ENCODE measurements at regions not wholly inside any gene's neighbourhood (a gene's known extent, or its start where the extent isn't known, plus 50 kb on each side); places are given as distances from the start of the nearest gene placed in this dataset.
"Not testable (repeated sequence)": the region's sequence is repeated elsewhere in the genome, so short reads cannot be mapped to it uniquely, and the experiment has no call there.

DNA sequence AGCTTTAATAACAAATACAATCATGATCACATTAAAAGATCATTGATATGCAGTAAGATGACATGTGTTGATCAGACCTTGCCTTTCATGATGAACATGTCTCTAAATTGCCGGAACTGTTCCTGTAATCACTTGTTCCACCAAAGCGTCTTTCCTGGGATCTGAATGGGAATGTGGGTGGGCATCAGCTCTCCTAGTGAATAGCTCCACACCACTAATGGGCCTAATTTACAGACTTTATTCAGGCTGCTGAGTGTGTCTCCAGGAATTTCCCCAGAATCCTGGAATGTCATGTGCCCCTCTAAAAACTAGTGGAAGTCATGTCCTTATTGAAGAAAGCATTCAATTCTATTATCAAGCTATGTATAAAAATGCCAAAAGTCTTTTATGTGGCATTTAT is 765.1 kb upstream of the CTNND2 start:
- 83% methylated on average over 2 of the region's 2 CpGs for WGBS (ENCODE audit: low lambda C conversion rate, missing lambda C conversion rate)
- TF ChIP-seq EZH2 (IDR thresholded peaks at IDR 0.05; ENCODE audit: borderline replicate concordance) (no peak), CTCF (IDR thresholded peaks at IDR 0.05; ENCODE audit: poor library complexity) (no peak), EZH2phosphoT487 (IDR thresholded peaks at IDR 0.05; ENCODE audit: low read depth, severe bottlenecking, unreplicated experiment) (no peak)
- no peak overlapping the region for H3K4me2 ChIP-seq
- peaks cover 33% of the 10 kb centered on the region for H3K27me3 ChIP-seq
- no peak overlapping the region for H3K27ac ChIP-seq
- no peak overlapping the region for H3K4me3 ChIP-seq
- DNase-seq (ENCODE audit: low spot score), result no peak
- H3K4me1 ChIP-seq (ENCODE audit: insufficient read depth), result no peaks in the 10 kb centered on the region
- no peak overlapping the region for H2AFZ ChIP-seq
- no peaks in the 10 kb centered on the region for H3K9me2 ChIP-seq (replicated peaks; ENCODE audit: insufficient read depth)
- no peaks in the 10 kb centered on the region for H3K79me2 ChIP-seq
- H3K9me3 ChIP-seq (ENCODE audit: low read depth), result no peaks in the 10 kb centered on the region
- H4K20me1 ChIP-seq (ENCODE audit: insufficient read depth, poor library complexity, severe bottlenecking), result no peaks in the 10 kb centered on the region
- H3K36me3 ChIP-seq (replicated peaks; ENCODE audit: insufficient read depth, low read depth), result no peaks in the 10 kb centered on the region

- no peak overlapping the region for H3K4me3 ChIP-seq
- no peak overlapping the region for H2AFZ ChIP-seq
- H3K27ac ChIP-seq, result no peak overlapping the region
- no peaks in the 10 kb centered on the region for H3K79me2 ChIP-seq
- H3K4me1 ChIP-seq (ENCODE audit: insufficient read depth), result no peaks in the 10 kb centered on the region
- no peak for TF ChIP-seq EZH2 (IDR thresholded peaks at IDR 0.05; ENCODE audit: borderline replicate concordance)
- no peak for TF ChIP-seq EZH2phosphoT487 (IDR thresholded peaks at IDR 0.05; ENCODE audit: low read depth, severe bottlenecking, unreplicated experiment)
- TF ChIP-seq CTCF (IDR thresholded peaks at IDR 0.05; ENCODE audit: poor library complexity), result no peak
- no peak overlapping the region for H3K4me2 ChIP-seq
- H3K36me3 ChIP-seq (replicated peaks; ENCODE audit: insufficient read depth, low read depth), result no peaks in the 10 kb centered on the region
- H4K20me1 ChIP-seq (ENCODE audit: insufficient read depth, poor library complexity, severe bottlenecking), result no peaks in the 10 kb centered on the region
- H3K9me3 ChIP-seq (ENCODE audit: low read depth), result no peaks in the 10 kb centered on the region
- peaks cover 33% of the 10 kb centered on the region for H3K27me3 ChIP-seq
- 59% methylated on average over 4 of the region's 4 CpGs for WGBS (ENCODE audit: low lambda C conversion rate, missing lambda C conversion rate)
- DNase-seq (ENCODE audit: low spot score), result no peak
- no peaks in the 10 kb centered on the region for H3K9me2 ChIP-seq (replicated peaks; ENCODE audit: insufficient read depth)
These were observed 764.3 kb upstream of the CTNND2 start for GRCh38 chr5:12668564-12668963.

DNA sequence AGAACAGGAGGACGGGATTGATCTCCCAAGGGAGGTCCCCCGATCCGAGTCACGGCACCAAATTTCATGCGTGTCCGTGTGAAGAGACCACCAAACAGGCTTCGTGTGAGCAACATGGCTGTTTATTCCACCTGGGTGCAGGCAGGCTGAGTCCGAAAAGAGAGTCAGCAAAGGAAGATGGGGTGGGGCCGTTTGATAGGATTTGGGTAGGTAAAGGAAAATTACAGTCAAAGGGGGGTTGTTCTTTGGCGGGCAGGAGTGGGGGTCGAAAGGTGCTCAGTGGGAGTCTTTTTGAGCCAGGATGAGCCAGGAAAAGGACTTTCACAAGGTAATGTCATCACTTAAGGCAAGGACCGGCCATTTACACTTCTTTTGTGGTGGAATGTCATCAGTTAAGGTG is 763.6 kb upstream of the CTNND2 start:
- not testable (repeated sequence) for H3K9me2 ChIP-seq (replicated peaks; ENCODE audit: insufficient read depth); H3K27ac ChIP-seq; DNase-seq (ENCODE audit: low spot score); H3K36me3 ChIP-seq (replicated peaks; ENCODE audit: insufficient read depth, low read depth); H4K20me1 ChIP-seq (ENCODE audit: insufficient read depth, poor library complexity, severe bottlenecking); H3K4me3 ChIP-seq; H3K4me2 ChIP-seq; H3K4me1 ChIP-seq (ENCODE audit: insufficient read depth); H3K9me3 ChIP-seq (ENCODE audit: low read depth); H3K79me2 ChIP-seq; H2AFZ ChIP-seq
- WGBS (ENCODE audit: low lambda C conversion rate, missing lambda C conversion rate), result 25% methylated on average over 12 of the region's 12 CpGs
- peaks cover 33% of the 10 kb centered on the region for H3K27me3 ChIP-seq

DNA sequence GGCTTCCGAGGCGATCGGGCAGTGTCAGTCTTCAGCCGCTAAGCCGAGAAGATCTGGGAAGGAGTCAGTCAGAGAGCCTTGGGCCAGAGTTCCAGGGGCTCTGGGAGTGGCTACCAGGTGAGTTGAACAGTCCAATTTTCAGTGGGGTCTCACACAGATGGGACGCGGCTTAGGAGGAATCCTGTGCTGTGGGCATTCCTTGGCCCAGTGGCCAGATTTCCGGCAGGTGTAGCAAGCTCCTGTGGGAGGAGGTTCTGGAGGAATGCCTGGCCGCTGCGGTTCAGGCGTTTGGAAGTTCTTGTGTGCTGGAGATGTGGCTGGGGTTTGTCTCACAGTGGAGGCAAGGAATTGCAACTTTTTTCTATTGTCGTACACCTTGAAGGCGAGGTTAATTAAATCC is 761.5 kb upstream of the CTNND2 start:
- not testable (repeated sequence) for H4K20me1 ChIP-seq (ENCODE audit: insufficient read depth, poor library complexity, severe bottlenecking); H3K79me2 ChIP-seq; H2AFZ ChIP-seq; H3K27ac ChIP-seq; H3K4me2 ChIP-seq; DNase-seq (ENCODE audit: low spot score); H3K36me3 ChIP-seq (replicated peaks; ENCODE audit: insufficient read depth, low read depth); H3K9me2 ChIP-seq (replicated peaks; ENCODE audit: insufficient read depth); H3K4me3 ChIP-seq; H3K4me1 ChIP-seq (ENCODE audit: insufficient read depth); H3K9me3 ChIP-seq (ENCODE audit: low read depth)
- WGBS (ENCODE audit: low lambda C conversion rate, missing lambda C conversion rate), result 17% methylated on average over 8 of the region's 13 CpGs
- H3K27me3 ChIP-seq, result peaks cover 33% of the 10 kb centered on the region

All from hepatocyte (in vitro differentiated cells).